ENCODE measurements at regions not wholly inside any gene's neighbourhood (a gene's known extent, or its start where the extent isn't known, plus 50 kb on each side); places are given as distances from the start of the nearest gene placed in this dataset.

DNA sequence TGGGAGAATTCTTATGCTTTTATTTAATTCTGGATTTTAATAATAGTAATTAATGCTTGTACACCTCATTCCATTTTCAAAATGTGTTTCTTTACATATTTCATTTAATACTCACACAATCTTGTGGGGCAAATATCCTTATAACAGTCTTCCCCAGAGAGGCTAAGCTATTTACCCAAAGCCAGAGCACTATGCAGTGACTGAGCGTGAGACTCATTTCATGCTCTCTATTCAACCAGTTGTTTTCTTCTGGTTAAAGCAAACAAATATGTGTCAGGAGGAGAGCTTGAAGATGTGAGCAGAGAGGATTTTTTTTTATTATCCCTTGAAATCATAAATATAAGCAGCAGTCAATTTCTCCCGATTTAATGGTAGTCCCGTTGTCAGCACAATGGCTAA is 548.3 kb upstream of the TBL1XR1 start:
- TF ChIP-seq MAX (IDR thresholded peaks at IDR 0.05; ENCODE audit: low read depth, low read length), result no peak
- TF ChIP-seq POLR2A (IDR thresholded peaks at IDR 0.05; ENCODE audit: extremely low read depth, insufficient read length), result no peak
- TF ChIP-seq MYC (IDR thresholded peaks at IDR 0.05; ENCODE audit: low read depth, low read length), result no peak
- TF ChIP-seq, protein P1, sequence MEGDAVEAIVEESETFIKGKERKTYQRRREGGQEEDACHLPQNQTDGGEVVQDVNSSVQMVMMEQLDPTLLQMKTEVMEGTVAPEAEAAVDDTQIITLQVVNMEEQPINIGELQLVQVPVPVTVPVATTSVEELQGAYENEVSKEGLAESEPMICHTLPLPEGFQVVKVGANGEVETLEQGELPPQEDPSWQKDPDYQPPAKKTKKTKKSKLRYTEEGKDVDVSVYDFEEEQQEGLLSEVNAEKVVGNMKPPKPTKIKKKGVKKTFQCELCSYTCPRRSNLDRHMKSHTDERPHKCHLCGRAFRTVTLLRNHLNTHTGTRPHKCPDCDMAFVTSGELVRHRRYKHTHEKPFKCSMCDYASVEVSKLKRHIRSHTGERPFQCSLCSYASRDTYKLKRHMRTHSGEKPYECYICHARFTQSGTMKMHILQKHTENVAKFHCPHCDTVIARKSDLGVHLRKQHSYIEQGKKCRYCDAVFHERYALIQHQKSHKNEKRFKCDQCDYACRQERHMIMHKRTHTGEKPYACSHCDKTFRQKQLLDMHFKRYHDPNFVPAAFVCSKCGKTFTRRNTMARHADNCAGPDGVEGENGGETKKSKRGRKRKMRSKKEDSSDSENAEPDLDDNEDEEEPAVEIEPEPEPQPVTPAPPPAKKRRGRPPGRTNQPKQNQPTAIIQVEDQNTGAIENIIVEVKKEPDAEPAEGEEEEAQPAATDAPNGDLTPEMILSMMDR (IDR thresholded peaks at IDR 0.05; ENCODE audit: low read depth, low read length), result no peak
- no peak overlapping the region for H3K4me3 ChIP-seq (ENCODE audit: low read depth, low read length)
- no peak for DNase-seq (ENCODE audit: low read depth)

DNA sequence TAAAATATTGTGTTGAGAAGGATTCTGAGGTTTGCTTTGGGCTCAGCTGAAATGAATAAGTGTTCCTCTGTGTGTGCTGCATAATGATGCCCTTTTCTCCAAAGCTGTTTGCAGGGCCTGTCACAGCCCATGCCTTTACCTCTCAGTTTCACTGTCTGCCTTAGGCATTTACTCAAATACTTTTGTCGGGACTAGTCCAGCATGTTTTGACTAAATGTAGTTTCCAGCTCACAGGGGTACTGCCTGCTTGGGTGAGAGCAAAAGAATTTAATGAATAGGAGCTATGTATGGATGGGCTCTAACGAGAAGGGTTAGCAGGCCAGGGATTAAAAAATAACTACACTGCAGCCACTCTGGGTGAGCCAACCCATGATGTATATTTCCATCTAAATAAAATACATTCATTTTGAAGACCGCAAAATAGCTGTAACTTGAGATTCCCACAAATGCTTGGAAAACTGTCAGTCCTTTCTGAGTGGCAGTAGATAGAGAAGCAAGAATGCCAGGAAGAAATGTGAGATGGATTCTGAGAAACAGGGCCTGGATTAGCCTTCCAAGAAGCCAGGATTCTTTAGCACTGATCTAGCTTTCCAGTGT is 549.2 kb upstream of the TBL1XR1 start:
- TF ChIP-seq POLR2A (IDR thresholded peaks at IDR 0.05; ENCODE audit: extremely low read depth, insufficient read length), result no peak
- TF ChIP-seq MAX (IDR thresholded peaks at IDR 0.05; ENCODE audit: low read depth, low read length), result no peak
- no peak for TF ChIP-seq MYC (IDR thresholded peaks at IDR 0.05; ENCODE audit: low read depth, low read length)
- TF ChIP-seq, protein P1 (IDR thresholded peaks at IDR 0.05; ENCODE audit: low read depth, low read length), result no peak
- no peak for DNase-seq (ENCODE audit: low read depth)

DNA sequence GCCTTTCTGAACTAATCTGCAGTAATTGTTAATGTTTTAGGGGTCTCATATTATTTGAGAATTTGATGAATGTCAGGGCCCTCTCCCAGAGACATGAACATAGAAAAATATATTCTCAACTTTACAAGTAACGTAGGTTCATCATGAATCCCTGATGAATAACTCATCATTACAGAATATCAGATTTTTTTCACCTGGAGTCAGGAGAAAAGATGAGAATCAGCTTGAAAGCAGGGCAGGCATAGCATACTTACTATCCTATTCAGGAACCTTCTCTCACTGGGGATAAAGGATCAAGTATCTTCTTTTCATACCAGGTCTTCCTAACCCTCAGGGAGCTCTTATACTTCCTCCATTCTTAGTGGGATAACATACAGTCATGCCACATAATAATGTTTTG is 552.6 kb upstream of the TBL1XR1 start:
- TF ChIP-seq MYC (IDR thresholded peaks at IDR 0.05; ENCODE audit: low read depth, low read length) (no peak), POLR2A (IDR thresholded peaks at IDR 0.05; ENCODE audit: extremely low read depth, insufficient read length) (no peak)
- no peak overlapping the region for H3K4me3 ChIP-seq (ENCODE audit: low read depth, low read length)
- DNase-seq (ENCODE audit: low read depth), result no peak

More for the DNA sequence above, 549.2 kb upstream of the TBL1XR1 start:
- H3K4me3 ChIP-seq (ENCODE audit: low read depth, low read length), result no peak overlapping the region

GRCh38 chr3:177750436-177750835 is 553.2 kb upstream of the TBL1XR1 start:
- no peak overlapping the region for H3K4me3 ChIP-seq (ENCODE audit: low read depth, low read length)
- DNase-seq (ENCODE audit: low read depth), result no peak
- TF ChIP-seq MAX (IDR thresholded peaks at IDR 0.05; ENCODE audit: low read depth, low read length) (no peak), POLR2A (IDR thresholded peaks at IDR 0.05; ENCODE audit: extremely low read depth, insufficient read length) (no peak), MYC (IDR thresholded peaks at IDR 0.05; ENCODE audit: low read depth, low read length) (no peak)
- TF ChIP-seq, protein P1 (IDR thresholded peaks at IDR 0.05; ENCODE audit: low read depth, low read length), result no peak

GRCh38 chr3:177751770-177752169 is 554.5 kb upstream of the TBL1XR1 start:
- no peak overlapping the region for H3K4me3 ChIP-seq (ENCODE audit: low read depth, low read length)
- TF ChIP-seq MYC (IDR thresholded peaks at IDR 0.05; ENCODE audit: low read depth, low read length) (no peak), MAX (IDR thresholded peaks at IDR 0.05; ENCODE audit: low read depth, low read length) (no peak), POLR2A (IDR thresholded peaks at IDR 0.05; ENCODE audit: extremely low read depth, insufficient read length) (no peak)
- TF ChIP-seq, protein P1 (IDR thresholded peaks at IDR 0.05; ENCODE audit: low read depth, low read length), result no peak
- DNase-seq (ENCODE audit: low read depth), result no peak

GRCh38 chr3:177752831-177753230 is 555.5 kb upstream of the TBL1XR1 start:
- no peak overlapping the region for H3K4me3 ChIP-seq (ENCODE audit: low read depth, low read length)
- no peak for DNase-seq (ENCODE audit: low read depth)
- no peak for TF ChIP-seq MYC (IDR thresholded peaks at IDR 0.05; ENCODE audit: low read depth, low read length)
- TF ChIP-seq, protein P1 (IDR thresholded peaks at IDR 0.05; ENCODE audit: low read depth, low read length), result no peak
